ENCODE measurements at regions not wholly inside any gene's neighbourhood (a gene's known extent, or its start where the extent isn't known, plus 50 kb on each side); places are given as distances from the start of the nearest gene placed in this dataset.

DNA sequence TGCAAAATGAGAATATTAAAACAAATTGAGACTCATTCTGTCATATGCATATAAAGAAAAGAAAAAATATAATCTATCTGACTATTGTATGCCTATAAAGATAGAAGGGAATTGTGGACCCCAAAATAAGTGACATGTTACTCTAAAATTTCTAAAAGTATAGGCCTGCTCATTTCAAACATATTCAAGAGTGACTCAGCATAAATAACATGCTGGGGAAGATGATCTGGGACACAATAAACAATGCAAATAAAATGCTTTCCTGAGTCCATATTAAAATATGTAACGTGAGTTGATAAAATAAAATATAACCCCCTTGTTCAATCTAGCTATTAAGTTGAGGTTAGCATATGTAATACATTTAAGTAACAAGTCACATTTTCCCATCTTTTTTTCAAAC is 882.0 kb upstream of the EDIL3 start:
- intact Hi-C loops (cut with micrococcal nuclease) = no loop called here
- no peak for ATAC-seq
- peaks cover 9 to 13% of the 10 kb centered on the region in 2 donors for H3K9me3 Mint-ChIP-seq
- no peaks in the 10 kb centered on the region for H3K4me1 Mint-ChIP-seq
- no peak overlapping the region for H3K4me3 Mint-ChIP-seq
- H3K27me3 Mint-ChIP-seq (ENCODE audit: low read depth in 2 of 2) = no peaks in the 10 kb centered on the region
- Histone ChIP-seq H3K9me3 (ENCODE audit: control insufficient read depth, insufficient read depth, low read length) (no peaks in the 10 kb centered on the region), H3K4me1 (ENCODE audit: control insufficient read depth, insufficient read depth, low read length) (no peaks in the 10 kb centered on the region), H3K4me3 (ENCODE audit: low read length) (no peak overlapping the region), H3K36me3 (ENCODE audit: control insufficient read depth, insufficient read depth, low read length) (no peaks in the 10 kb centered on the region), H3K27me3 (ENCODE audit: control insufficient read depth, insufficient read depth, low read length) (no peaks in the 10 kb centered on the region), H3K27ac (ENCODE audit: low read length) (no peak overlapping the region)
- no peak for TF ChIP-seq CTCF (IDR thresholded peaks at IDR 0.05)
- WGBS (ENCODE audit: insufficient coverage) = no CpG with 5 or more reads among the region's 1 CpG
- no peak for DNase-seq
- H3K27ac Mint-ChIP-seq = no peak overlapping the region
- H3K36me3 Mint-ChIP-seq = no peaks in the 10 kb centered on the region

DNA sequence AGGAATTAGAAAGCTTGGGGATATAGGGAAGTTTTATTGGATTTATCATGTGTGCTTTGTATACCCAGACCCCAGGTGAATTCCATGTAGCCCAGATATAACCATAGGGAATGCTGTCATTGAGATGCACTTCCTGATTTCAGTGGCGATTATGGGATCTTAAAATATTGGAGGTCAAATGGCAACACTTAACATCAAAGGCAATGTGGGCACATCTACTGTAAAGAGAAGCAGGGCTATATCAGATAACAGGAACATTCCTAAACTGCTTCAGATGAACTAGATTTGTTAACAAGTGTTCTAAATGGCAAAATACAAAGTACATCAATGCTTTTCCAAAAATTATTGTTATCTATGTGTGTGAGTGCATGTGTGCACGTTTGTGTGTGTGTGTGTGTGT is 883.5 kb upstream of the EDIL3 start:
- Mint-ChIP-seq H3K27me3 (ENCODE audit: low read depth in 2 of 2) (no peaks in the 10 kb centered on the region), H3K9me3 (peaks cover 8 to 18% of the 10 kb centered on the region in 2 donors), H3K27ac (no peak overlapping the region), H3K36me3 (no peaks in the 10 kb centered on the region), H3K4me3 (no peak overlapping the region), H3K4me1 (no peaks in the 10 kb centered on the region)
- Histone ChIP-seq H3K27ac (ENCODE audit: low read length) (no peak overlapping the region), H3K9me3 (ENCODE audit: control insufficient read depth, insufficient read depth, low read length) (no peaks in the 10 kb centered on the region), H3K4me3 (ENCODE audit: low read length) (no peak overlapping the region), H3K4me1 (ENCODE audit: control insufficient read depth, insufficient read depth, low read length) (no peaks in the 10 kb centered on the region), H3K36me3 (ENCODE audit: control insufficient read depth, insufficient read depth, low read length) (no peaks in the 10 kb centered on the region), H3K27me3 (ENCODE audit: control insufficient read depth, insufficient read depth, low read length) (no peaks in the 10 kb centered on the region)
- DNase-seq (no peak), ATAC-seq (no peak)
- whole genome bisulfite sequencing (ENCODE audit: insufficient coverage) = 54% methylated on average over 2 of the region's 2 CpGs
- no peak for TF ChIP-seq CTCF (IDR thresholded peaks at IDR 0.05)
- intact Hi-C loops (cut with micrococcal nuclease) = no loop called here

- ATAC-seq (no peak), DNase-seq (no peak)
- H3K27ac ChIP-seq (ENCODE audit: low read length) = no peak overlapping the region
- intact Hi-C loops (cut with micrococcal nuclease) = no loop called here
- Mint-ChIP-seq H3K4me3 (no peak overlapping the region), H3K27me3 (ENCODE audit: low read depth in 2 of 2) (no peaks in the 10 kb centered on the region), H3K9me3 (peaks cover 11 to 18% of the 10 kb centered on the region in 2 donors), H3K27ac (no peak overlapping the region), H3K4me1 (no peaks in the 10 kb centered on the region), H3K36me3 (peaks cover 8% of the 10 kb centered on the region)
- no peaks in the 10 kb centered on the region for H3K36me3 ChIP-seq (ENCODE audit: control insufficient read depth, insufficient read depth, low read length)
- WGBS (ENCODE audit: insufficient coverage) = 93% methylated on average over 1 of the region's 1 CpG
- H3K4me3 ChIP-seq (ENCODE audit: low read length) = no peak overlapping the region
- no peaks in the 10 kb centered on the region for H3K27me3 ChIP-seq (ENCODE audit: control insufficient read depth, insufficient read depth, low read length)
- no peaks in the 10 kb centered on the region for H3K4me1 ChIP-seq (ENCODE audit: control insufficient read depth, insufficient read depth, low read length)
- TF ChIP-seq CTCF (IDR thresholded peaks at IDR 0.05) = no peak
- no peaks in the 10 kb centered on the region for H3K9me3 ChIP-seq (ENCODE audit: control insufficient read depth, insufficient read depth, low read length)
Observed at GRCh38 chr5:85278193-85278592, 893.5 kb upstream of the EDIL3 start.

GRCh38 chr5:85288914-85289313 is 904.2 kb upstream of the EDIL3 start:
- no peak overlapping the region for H3K4me3 Mint-ChIP-seq
- ATAC-seq = no peak
- intact Hi-C loops (cut with micrococcal nuclease) = no loop called here
- H3K36me3 Mint-ChIP-seq = peaks cover 7% of the 10 kb centered on the region
- Histone ChIP-seq H3K27me3 (ENCODE audit: control insufficient read depth, insufficient read depth, low read length) (no peaks in the 10 kb centered on the region), H3K36me3 (ENCODE audit: control insufficient read depth, insufficient read depth, low read length) (no peaks in the 10 kb centered on the region), H3K27ac (ENCODE audit: low read length) (no peak overlapping the region), H3K4me3 (ENCODE audit: low read length) (no peak overlapping the region), H3K4me1 (ENCODE audit: control insufficient read depth, insufficient read depth, low read length) (no peaks in the 10 kb centered on the region), H3K9me3 (ENCODE audit: control insufficient read depth, insufficient read depth, low read length) (no peaks in the 10 kb centered on the region)
- no peak for TF ChIP-seq CTCF (IDR thresholded peaks at IDR 0.05)
- H3K4me1 Mint-ChIP-seq = no peaks in the 10 kb centered on the region
- H3K27ac Mint-ChIP-seq = no peak overlapping the region
- no peak for DNase-seq
- peaks cover 10 to 21% of the 10 kb centered on the region in 2 donors for H3K9me3 Mint-ChIP-seq
- WGBS (ENCODE audit: insufficient coverage) = 84% methylated on average over 2 of the region's 3 CpGs
- no peaks in the 10 kb centered on the region for H3K27me3 Mint-ChIP-seq (ENCODE audit: low read depth in 2 of 2)

Measured in natural killer cell (primary cell).